ENCODE measurements at regions not wholly inside any gene's neighbourhood (a gene's known extent, or its start where the extent isn't known, plus 50 kb on each side); places are given as distances from the start of the nearest gene placed in this dataset.

- Mint-ChIP-seq H3K4me1 (ENCODE audit: low read depth) (no peaks in the 10 kb centered on the region), H3K27me3 (no peaks in the 10 kb centered on the region), H3K27ac (no peak overlapping the region), H3K4me3 (no peak overlapping the region), H3K9me3 (no peaks in the 10 kb centered on the region), H3K36me3 (ENCODE audit: low read depth) (no peaks in the 10 kb centered on the region)
- CTCF ChIA-PET: no interaction called here
- ATAC-seq (ENCODE audit: poor library complexity) (no peak), DNase-seq (no peak)
- no peaks in the 10 kb centered on the region for H3K4me1 ChIP-seq (ENCODE audit: insufficient read depth, low read length)
- no peaks in the 10 kb centered on the region for H3K9me3 ChIP-seq (ENCODE audit: control insufficient read depth in 1 of 2, insufficient read depth in 1 of 2, low read length in 2 of 2)
- H3K4me3 ChIP-seq (ENCODE audit: low read length): no peak overlapping the region
- POLR2A ChIA-PET: no interaction called here
- H3K27me3 ChIP-seq (ENCODE audit: control insufficient read depth in 1 of 2, insufficient read depth in 2 of 2, low read length in 2 of 2): no peaks in the 10 kb centered on the region
- intact Hi-C loops (cut with DNase I, micrococcal nuclease): no loop called here
- no peak overlapping the region for H3K27ac ChIP-seq (ENCODE audit: low read depth in 1 of 2, low read length in 2 of 2)
- TF ChIP-seq, protein P1, sequence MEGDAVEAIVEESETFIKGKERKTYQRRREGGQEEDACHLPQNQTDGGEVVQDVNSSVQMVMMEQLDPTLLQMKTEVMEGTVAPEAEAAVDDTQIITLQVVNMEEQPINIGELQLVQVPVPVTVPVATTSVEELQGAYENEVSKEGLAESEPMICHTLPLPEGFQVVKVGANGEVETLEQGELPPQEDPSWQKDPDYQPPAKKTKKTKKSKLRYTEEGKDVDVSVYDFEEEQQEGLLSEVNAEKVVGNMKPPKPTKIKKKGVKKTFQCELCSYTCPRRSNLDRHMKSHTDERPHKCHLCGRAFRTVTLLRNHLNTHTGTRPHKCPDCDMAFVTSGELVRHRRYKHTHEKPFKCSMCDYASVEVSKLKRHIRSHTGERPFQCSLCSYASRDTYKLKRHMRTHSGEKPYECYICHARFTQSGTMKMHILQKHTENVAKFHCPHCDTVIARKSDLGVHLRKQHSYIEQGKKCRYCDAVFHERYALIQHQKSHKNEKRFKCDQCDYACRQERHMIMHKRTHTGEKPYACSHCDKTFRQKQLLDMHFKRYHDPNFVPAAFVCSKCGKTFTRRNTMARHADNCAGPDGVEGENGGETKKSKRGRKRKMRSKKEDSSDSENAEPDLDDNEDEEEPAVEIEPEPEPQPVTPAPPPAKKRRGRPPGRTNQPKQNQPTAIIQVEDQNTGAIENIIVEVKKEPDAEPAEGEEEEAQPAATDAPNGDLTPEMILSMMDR (IDR thresholded peaks at IDR 0.05): no peak
- no peaks in the 10 kb centered on the region for H3K36me3 ChIP-seq (ENCODE audit: insufficient read depth, low read length)
These were observed 277.7 kb upstream of the ACVR2A start for GRCh38 chr2:147567136-147567535.

GRCh38 chr2:147560810-147561535, 283.9 kb upstream of the ACVR2A start:
- intact Hi-C loops (cut with DNase I, micrococcal nuclease): no loop called here

DNA sequence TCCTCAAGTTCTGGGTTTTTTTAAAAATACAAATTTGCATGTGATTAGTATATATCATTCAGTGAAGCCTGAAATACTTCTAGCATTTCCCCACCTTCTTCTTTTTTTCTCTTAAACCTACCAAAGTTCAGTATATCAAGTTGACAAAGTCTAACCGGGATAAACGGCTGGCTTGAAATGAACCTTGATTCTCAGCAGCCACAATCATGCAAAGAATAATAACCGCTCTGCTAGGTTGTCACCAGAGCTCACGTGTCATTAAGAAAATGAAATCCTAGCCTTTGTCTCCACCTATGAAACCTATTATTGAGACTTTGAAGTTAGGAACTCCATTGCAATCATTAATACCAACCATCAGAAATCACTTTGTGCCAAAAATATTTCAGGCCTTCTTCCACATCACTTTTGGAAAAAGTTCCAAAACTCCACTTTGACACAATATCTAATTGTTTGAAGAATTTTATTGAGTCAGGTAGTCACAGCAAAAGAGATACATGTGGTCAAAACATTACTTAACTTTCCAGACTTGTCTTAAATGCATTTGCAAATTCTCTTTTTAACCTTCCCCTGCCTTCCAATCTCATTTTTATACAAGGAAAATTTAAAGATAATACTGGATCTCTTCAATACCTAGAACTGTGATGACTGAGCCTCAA, 285.6 kb upstream of the ACVR2A start:
- Histone ChIP-seq H3K4me3 (ENCODE audit: low read length) (no peak overlapping the region), H3K9me3 (ENCODE audit: control insufficient read depth in 1 of 2, insufficient read depth in 1 of 2, low read length in 2 of 2) (no peaks in the 10 kb centered on the region), H3K27ac (ENCODE audit: low read depth in 1 of 2, low read length in 2 of 2) (no peak overlapping the region), H3K4me1 (ENCODE audit: insufficient read depth, low read length) (no peaks in the 10 kb centered on the region), H3K27me3 (ENCODE audit: control insufficient read depth in 1 of 2, insufficient read depth in 2 of 2, low read length in 2 of 2) (no peaks in the 10 kb centered on the region), H3K36me3 (ENCODE audit: insufficient read depth, low read length) (no peaks in the 10 kb centered on the region)
- H3K9me3 Mint-ChIP-seq: no peaks in the 10 kb centered on the region
- ATAC-seq (ENCODE audit: poor library complexity) (no peak), DNase-seq (no peak)
- TF ChIP-seq, protein P1 (IDR thresholded peaks at IDR 0.05): no peak
- ChIA-PET CTCF (no interaction called here), POLR2A (no interaction called here)
- peaks cover 6% of the 10 kb centered on the region for H3K4me1 Mint-ChIP-seq (ENCODE audit: low read depth)
- H3K36me3 Mint-ChIP-seq (ENCODE audit: low read depth): no peaks in the 10 kb centered on the region
- H3K27ac Mint-ChIP-seq: no peak overlapping the region
- H3K4me3 Mint-ChIP-seq: no peak overlapping the region
- no peaks in the 10 kb centered on the region for H3K27me3 Mint-ChIP-seq
- intact Hi-C loops (cut with DNase I, micrococcal nuclease): no loop called here

More at GRCh38 chr2:147560810-147561535, 283.9 kb upstream of the ACVR2A start:
- TF ChIP-seq, protein P1 (IDR thresholded peaks at IDR 0.05): no peak
- no peak for ATAC-seq (ENCODE audit: poor library complexity)
- Histone ChIP-seq H3K9me3 (ENCODE audit: control insufficient read depth in 1 of 2, insufficient read depth in 1 of 2, low read length in 2 of 2) (no peaks in the 10 kb centered on the region), H3K27ac (ENCODE audit: low read depth in 1 of 2, low read length in 2 of 2) (no peak overlapping the region), H3K4me3 (ENCODE audit: low read length) (no peak overlapping the region), H3K4me1 (ENCODE audit: insufficient read depth, low read length) (no peaks in the 10 kb centered on the region), H3K27me3 (ENCODE audit: control insufficient read depth in 1 of 2, insufficient read depth in 2 of 2, low read length in 2 of 2) (no peaks in the 10 kb centered on the region), H3K36me3 (ENCODE audit: insufficient read depth, low read length) (no peaks in the 10 kb centered on the region)
- Mint-ChIP-seq H3K4me3 (no peak overlapping the region), H3K27me3 (no peaks in the 10 kb centered on the region), H3K9me3 (no peaks in the 10 kb centered on the region), H3K27ac (no peak overlapping the region), H3K4me1 (ENCODE audit: low read depth) (peaks cover 6% of the 10 kb centered on the region), H3K36me3 (ENCODE audit: low read depth) (no peaks in the 10 kb centered on the region)
- DNase-seq: peak in 3 of 14 experiments; percentile 16 to 48 (median 44)
- ChIA-PET CTCF (interaction anchor here (0.9 kb wide), 1 partner anchor 8 kb away, joined by 3 read pairs; no protein-coding TSS in a partner anchor), POLR2A (no interaction called here)
